ENCODE measurements at regions not wholly inside any gene's neighbourhood (a gene's known extent, or its start where the extent isn't known, plus 50 kb on each side); places are given as distances from the start of the nearest gene placed in this dataset.

- Histone ChIP-seq H3K27me3 (replicated peaks; ENCODE audit: insufficient read depth, low read depth, low read length, poor library complexity) (no peaks in the 10 kb centered on the region), H3K36me3 (ENCODE audit: insufficient read depth, low read length, poor library complexity, severe bottlenecking) (no peaks in the 10 kb centered on the region), H3K27ac (ENCODE audit: low read depth, low read length, poor library complexity, severe bottlenecking) (no peak overlapping the region), H3K4me1 (ENCODE audit: insufficient read depth, low read length, poor library complexity, severe bottlenecking) (no peaks in the 10 kb centered on the region), H3K4me3 (ENCODE audit: low read depth, low read length, poor library complexity, severe bottlenecking) (no peak overlapping the region), H3K9me3 (ENCODE audit: low read depth, low read length, poor library complexity, severe bottlenecking) (no peaks in the 10 kb centered on the region)
- no peak for DNase-seq (ENCODE audit: low spot score)
- intact Hi-C loops (cut with micrococcal nuclease; ENCODE audit: unreplicated experiment) = no loop called here
- POLR2A ChIA-PET (ENCODE audit: low non-redundant PET) = no interaction called here
- no TSS peak for BruUV-seq (replicated peaks)
- CTCF ChIA-PET = no interaction called here
- TF ChIP-seq EZH2 (IDR thresholded peaks at IDR 0.05; ENCODE audit: borderline replicate concordance, low read depth, low read length, poor library complexity, severe bottlenecking) (no peak), CTCF (conservative IDR thresholded peaks at IDR 0.05; ENCODE audit: low read depth, low read length) (no peak)
Measured at GRCh38 chr5:133828722-133829121, 139.7 kb downstream of the C5orf15 start.

GRCh38 chr5:133827830-133828229 is 140.6 kb downstream of the C5orf15 start:
- ChIA-PET POLR2A (ENCODE audit: low non-redundant PET) (no interaction called here), CTCF (no interaction called here)
- no peak for DNase-seq (ENCODE audit: low spot score)
- no peaks in the 10 kb centered on the region for H3K27me3 ChIP-seq (replicated peaks; ENCODE audit: insufficient read depth, low read depth, low read length, poor library complexity)
- no peak overlapping the region for H3K4me3 ChIP-seq (ENCODE audit: low read depth, low read length, poor library complexity, severe bottlenecking)
- no peaks in the 10 kb centered on the region for H3K36me3 ChIP-seq (ENCODE audit: insufficient read depth, low read length, poor library complexity, severe bottlenecking)
- no peaks in the 10 kb centered on the region for H3K9me3 ChIP-seq (ENCODE audit: low read depth, low read length, poor library complexity, severe bottlenecking)
- no peak overlapping the region for H3K27ac ChIP-seq (ENCODE audit: low read depth, low read length, poor library complexity, severe bottlenecking)
- H3K4me1 ChIP-seq (ENCODE audit: insufficient read depth, low read length, poor library complexity, severe bottlenecking) = no peaks in the 10 kb centered on the region
- BruUV-seq (replicated peaks) = no TSS peak
- intact Hi-C loops (cut with micrococcal nuclease; ENCODE audit: unreplicated experiment) = no loop called here
- TF ChIP-seq EZH2 (IDR thresholded peaks at IDR 0.05; ENCODE audit: borderline replicate concordance, low read depth, low read length, poor library complexity, severe bottlenecking) (no peak), CTCF (conservative IDR thresholded peaks at IDR 0.05; ENCODE audit: low read depth, low read length) (no peak)

GRCh38 chr5:133827011-133827410 is 141.4 kb downstream of the C5orf15 start:
- TF ChIP-seq EZH2 (IDR thresholded peaks at IDR 0.05; ENCODE audit: borderline replicate concordance, low read depth, low read length, poor library complexity, severe bottlenecking) (no peak), CTCF (conservative IDR thresholded peaks at IDR 0.05; ENCODE audit: low read depth, low read length) (no peak)
- no peak overlapping the region for H3K27ac ChIP-seq (ENCODE audit: low read depth, low read length, poor library complexity, severe bottlenecking)
- intact Hi-C loops (cut with micrococcal nuclease; ENCODE audit: unreplicated experiment) = no loop called here
- ChIA-PET POLR2A (ENCODE audit: low non-redundant PET) (no interaction called here), CTCF (no interaction called here)
- H3K4me1 ChIP-seq (ENCODE audit: insufficient read depth, low read length, poor library complexity, severe bottlenecking) = no peaks in the 10 kb centered on the region
- DNase-seq (ENCODE audit: low spot score) = no peak
- H3K9me3 ChIP-seq (ENCODE audit: low read depth, low read length, poor library complexity, severe bottlenecking) = no peaks in the 10 kb centered on the region
- no peak overlapping the region for H3K4me3 ChIP-seq (ENCODE audit: low read depth, low read length, poor library complexity, severe bottlenecking)
- BruUV-seq (replicated peaks) = no TSS peak
- H3K27me3 ChIP-seq (replicated peaks; ENCODE audit: insufficient read depth, low read depth, low read length, poor library complexity) = no peaks in the 10 kb centered on the region
- no peaks in the 10 kb centered on the region for H3K36me3 ChIP-seq (ENCODE audit: insufficient read depth, low read length, poor library complexity, severe bottlenecking)
